DOHH2 (cell line): ENCODE measurements at regions not wholly inside any gene's neighbourhood (a gene's known extent, or its start where the extent isn't known, plus 50 kb on each side); places are given as distances from the start of the nearest gene placed in this dataset.

Experiments
- H3F3A ChIP-seq: fragments of 200-600 bp; sonication (generic), shearing (Covaris generic); 2 replicates; pipeline ENCODE4 v1.6.0; 2016; ENCODE audit warnings: antibody characterized with exemption, mild to moderate bottlenecking; ENCODE audit not compliant: control insufficient read depth, insufficient read depth
- H3K27ac ChIP-seq: fragments of 200-600 bp; sonication (generic); 2 replicates; pipeline ENCODE4 v1.5.1; 2014; ENCODE audit warnings: low read depth, mild to moderate bottlenecking, low read length, moderate library complexity
- H3K27me3 ChIP-seq: fragments of 200-600 bp; sonication (generic); 2 replicates; pipeline ENCODE4 v1.6.1; 2014; ENCODE audit warnings: mild to moderate bottlenecking, low read length, mixed read lengths; ENCODE audit not compliant: control insufficient read depth
- H3K36me3 ChIP-seq: fragments of 200-600 bp; sonication (generic); 2 replicates; pipeline ENCODE4 v1.6.1; 2014; ENCODE audit warnings: mild to moderate bottlenecking, low read length, moderate library complexity, mixed read lengths; ENCODE audit not compliant: control insufficient read depth
- H3K4me1 ChIP-seq: fragments of 200-600 bp; sonication (generic); 2 replicates; pipeline ENCODE4 v1.6.1; 2014; ENCODE audit warnings: mild to moderate bottlenecking, low read length, mixed read lengths; ENCODE audit not compliant: control insufficient read depth
- H3K4me2 ChIP-seq: fragments of 200-600 bp; sonication (generic); 2 replicates; pipeline ENCODE4 v1.6.0; 2014; ENCODE audit warnings: mild to moderate bottlenecking, low read length, moderate library complexity
- H3K4me3 ChIP-seq: fragments of 200-600 bp; sonication (generic); 2 replicates; pipeline ENCODE4 v1.5.1; 2014; ENCODE audit warnings: mild to moderate bottlenecking, low read length, mixed read lengths
- H3K79me2 ChIP-seq: fragments of 200-600 bp; sonication (generic); 2 replicates; pipeline ENCODE4 v1.6.1; 2014; ENCODE audit warnings: mild to moderate bottlenecking, low read length, mixed read lengths; ENCODE audit not compliant: control insufficient read depth
- H3K9me2 ChIP-seq: fragments of 200-600 bp; sonication (generic); replicated peaks from 2 replicates; pipeline ENCODE4 v1.6.1; 2014; ENCODE audit warnings: mild to moderate bottlenecking, low read length, mixed read lengths; ENCODE audit not compliant: control insufficient read depth
- H3K9me3 ChIP-seq: fragments of 200-600 bp; sonication (generic); 2 replicates; pipeline ENCODE4 v1.6.1; 2014; ENCODE audit warnings: antibody characterized with exemption, low read length, mixed read lengths; ENCODE audit not compliant: control insufficient read depth, insufficient read depth
- H4K20me1 ChIP-seq: fragments of 200-600 bp; sonication (generic); 2 replicates; pipeline ENCODE4 v1.6.0; 2014; ENCODE audit warnings: low read depth, mild to moderate bottlenecking, antibody characterized with exemption, low read length, moderate library complexity; ENCODE audit not compliant: control insufficient read depth, insufficient read depth
- EZH2phosphoT487 ChIP-seq: fragments of 200-600 bp; sonication (generic); IDR thresholded peaks from 2 replicates; pipeline ENCODE4 v1.6.1; 2017; ENCODE audit warnings: borderline replicate concordance, mild to moderate bottlenecking, antibody characterized with exemption, low read length, moderate library complexity, mixed read lengths
- TF ChIP-seq, protein P1 (sequence below): fragments of 200-600 bp; sonication (generic); IDR thresholded peaks from one replicate; pipeline ENCODE4 v1.5.1; 2014; ENCODE audit warnings: antibody characterized with exemption, mild to moderate bottlenecking, low read depth, low read length; ENCODE audit not compliant: poor library complexity, severe bottlenecking

DNA sequence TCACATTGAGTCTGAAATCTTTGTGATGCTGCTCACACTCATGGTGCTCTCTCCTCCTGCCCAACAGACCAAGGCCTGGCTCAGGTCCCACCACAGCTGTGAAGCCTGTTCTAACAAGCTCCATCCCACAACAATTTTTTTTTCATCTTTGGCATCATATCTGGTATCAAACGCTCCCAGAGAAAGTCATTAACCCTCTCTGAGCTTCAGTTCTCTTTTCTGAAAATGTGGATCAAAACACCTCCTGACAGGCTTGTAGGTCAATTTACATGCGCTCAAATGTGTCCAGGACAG lies 224.4 kb downstream of the LACC1 start:
- no peaks in the 10 kb centered on the region for H3K36me3 ChIP-seq
- H3K9me3 ChIP-seq, result peaks cover 3% of the 10 kb centered on the region
- no peaks in the 10 kb centered on the region for H3K9me2 ChIP-seq
- no peak overlapping the region for H3K4me2 ChIP-seq
- no peaks in the 10 kb centered on the region for H3F3A ChIP-seq
- H3K4me1 ChIP-seq, result no peaks in the 10 kb centered on the region
- H3K27ac ChIP-seq, result no peak overlapping the region
- H3K4me3 ChIP-seq, result no peak overlapping the region
- no peaks in the 10 kb centered on the region for H3K27me3 ChIP-seq
- no peak for TF ChIP-seq EZH2phosphoT487
- TF ChIP-seq, protein P1, sequence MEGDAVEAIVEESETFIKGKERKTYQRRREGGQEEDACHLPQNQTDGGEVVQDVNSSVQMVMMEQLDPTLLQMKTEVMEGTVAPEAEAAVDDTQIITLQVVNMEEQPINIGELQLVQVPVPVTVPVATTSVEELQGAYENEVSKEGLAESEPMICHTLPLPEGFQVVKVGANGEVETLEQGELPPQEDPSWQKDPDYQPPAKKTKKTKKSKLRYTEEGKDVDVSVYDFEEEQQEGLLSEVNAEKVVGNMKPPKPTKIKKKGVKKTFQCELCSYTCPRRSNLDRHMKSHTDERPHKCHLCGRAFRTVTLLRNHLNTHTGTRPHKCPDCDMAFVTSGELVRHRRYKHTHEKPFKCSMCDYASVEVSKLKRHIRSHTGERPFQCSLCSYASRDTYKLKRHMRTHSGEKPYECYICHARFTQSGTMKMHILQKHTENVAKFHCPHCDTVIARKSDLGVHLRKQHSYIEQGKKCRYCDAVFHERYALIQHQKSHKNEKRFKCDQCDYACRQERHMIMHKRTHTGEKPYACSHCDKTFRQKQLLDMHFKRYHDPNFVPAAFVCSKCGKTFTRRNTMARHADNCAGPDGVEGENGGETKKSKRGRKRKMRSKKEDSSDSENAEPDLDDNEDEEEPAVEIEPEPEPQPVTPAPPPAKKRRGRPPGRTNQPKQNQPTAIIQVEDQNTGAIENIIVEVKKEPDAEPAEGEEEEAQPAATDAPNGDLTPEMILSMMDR, result no peak
- H3K79me2 ChIP-seq, result no peaks in the 10 kb centered on the region
- H4K20me1 ChIP-seq, result no peaks in the 10 kb centered on the region

DNA sequence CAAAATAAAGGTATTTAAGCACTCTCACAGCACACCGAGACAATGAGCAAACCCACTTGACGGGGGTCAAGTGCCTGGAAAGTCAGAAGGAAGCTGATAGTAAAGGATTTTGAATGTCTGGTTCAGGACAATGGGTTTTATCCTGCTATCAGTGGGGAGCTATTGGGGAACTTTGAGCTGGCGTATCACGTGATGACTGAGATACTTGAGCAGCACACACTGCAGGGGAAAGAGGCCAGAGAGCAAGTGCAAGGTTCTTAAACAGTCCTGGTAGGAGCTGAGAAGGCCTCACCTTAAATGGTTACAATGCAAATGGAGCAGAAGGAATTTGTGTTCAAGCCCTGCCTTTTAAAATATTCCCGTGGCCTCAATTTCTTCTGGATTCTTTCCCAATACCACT lies 225.3 kb downstream of the LACC1 start:
- Histone ChIP-seq H3K9me3 (peaks cover 3% of the 10 kb centered on the region), H3K27me3 (no peaks in the 10 kb centered on the region), H3K9me2 (no peaks in the 10 kb centered on the region), H3K36me3 (no peaks in the 10 kb centered on the region), H3K4me2 (no peak overlapping the region), H3K27ac (no peak overlapping the region), H3K79me2 (no peaks in the 10 kb centered on the region), H4K20me1 (no peaks in the 10 kb centered on the region), H3F3A (no peaks in the 10 kb centered on the region), H3K4me3 (no peak overlapping the region), H3K4me1 (no peaks in the 10 kb centered on the region)
- TF ChIP-seq, protein P1, result no peak
- TF ChIP-seq EZH2phosphoT487, result no peak

DNA sequence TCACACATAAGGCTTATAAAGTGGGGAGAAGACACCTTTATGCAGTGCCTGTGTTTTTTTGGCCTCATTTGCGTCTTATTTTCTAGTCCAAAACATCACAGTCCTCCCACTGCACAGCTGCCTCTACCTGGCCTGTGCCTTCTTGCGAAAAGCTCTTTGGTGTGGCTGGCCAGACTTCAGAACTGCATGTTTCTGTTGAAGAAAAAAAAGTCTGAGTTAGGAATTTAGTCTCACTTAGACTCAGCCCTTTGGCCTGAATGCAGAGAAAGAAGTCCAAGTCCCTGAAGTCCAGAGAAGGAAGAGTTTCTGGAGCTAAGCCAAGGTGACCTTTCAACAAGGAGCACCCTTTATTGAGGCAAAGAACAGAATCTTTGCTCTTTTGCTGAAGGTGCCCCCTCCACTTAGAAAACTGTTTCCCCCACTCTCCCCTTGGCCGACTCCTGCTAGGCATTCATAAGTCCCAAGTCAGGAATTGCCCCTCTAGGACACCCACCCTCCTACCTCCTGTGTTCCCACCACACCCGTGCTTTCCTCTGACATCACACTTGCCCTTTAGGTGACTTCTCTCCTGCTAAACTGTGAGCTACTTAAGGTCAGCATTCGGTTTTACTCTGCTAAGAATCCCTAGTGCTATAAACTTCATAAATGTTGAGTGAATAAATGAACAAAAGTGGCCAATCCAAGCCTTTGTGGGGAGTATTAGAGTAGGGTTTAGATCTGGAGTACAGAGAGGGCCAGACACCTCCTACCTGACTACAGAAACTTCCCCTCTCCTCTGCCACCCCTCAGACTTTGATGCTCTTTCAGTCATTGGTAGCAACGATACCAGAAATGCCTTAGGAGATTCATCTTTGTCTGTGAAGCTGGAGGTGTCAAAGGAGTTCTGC lies 226.8 kb downstream of the LACC1 start:
- Histone ChIP-seq H3K36me3 (no peaks in the 10 kb centered on the region), H3F3A (no peaks in the 10 kb centered on the region), H3K4me3 (no peak overlapping the region), H3K4me1 (no peaks in the 10 kb centered on the region), H4K20me1 (no peaks in the 10 kb centered on the region), H3K27me3 (no peaks in the 10 kb centered on the region), H3K9me2 (no peaks in the 10 kb centered on the region), H3K9me3 (peaks cover 3% of the 10 kb centered on the region), H3K79me2 (no peaks in the 10 kb centered on the region), H3K27ac (no peak overlapping the region), H3K4me2 (no peak overlapping the region)
- no peak for TF ChIP-seq EZH2phosphoT487
- TF ChIP-seq, protein P1, result no peak
